Suprapubic skin (tissue), 4 donors: ENCODE measurements at regions not wholly inside any gene's neighbourhood (a gene's known extent, or its start where the extent isn't known, plus 50 kb on each side); places are given as distances from the start of the nearest gene placed in this dataset.
A peak's percentile ranks its signal among the peaks of the same experiment; 100 is the strongest.

Experiments used
- DNase-seq, 2 donors: peaks; one replicate each; pipeline ENCODE4 v3.0.0-alpha.2; 2019; ENCODE audit warnings: low spot score in 2 of 2
- H3K27ac ChIP-seq: fragments of 200-600 bp; sonication (generic); one replicate; pipeline ENCODE4 v1.5.1; 2019
- H3K27me3 ChIP-seq: fragments of 200-600 bp; sonication (generic); one replicate; pipeline ENCODE4 v1.5.1; 2019
- H3K36me3 ChIP-seq: fragments of 200-600 bp; sonication (generic); one replicate; pipeline ENCODE4 v1.5.1; 2019
- H3K4me1 ChIP-seq: fragments of 200-600 bp; sonication (generic); one replicate; pipeline ENCODE4 v1.5.1; 2019
- H3K4me3 ChIP-seq: fragments of 200-600 bp; sonication (generic); one replicate; pipeline ENCODE4 v1.5.1; 2019; ENCODE audit warnings: mild to moderate bottlenecking
- H3K9me3 ChIP-seq: fragments of 200-600 bp; sonication (generic); one replicate; pipeline ENCODE4 v1.5.1; 2019
- EP300 ChIP-seq: sonication (generic); formaldehyde crosslinking; IDR thresholded peaks from one replicate; pipeline ENCODE4 v1.6.1; 2017; ENCODE audit warnings: antibody characterized with exemption
- POLR2A ChIP-seq, 2 donors: fragments of 450-650 bp; IDR thresholded peaks; one replicate each; pipeline ENCODE4 v1.6.1; 2017; ENCODE audit warnings: antibody characterized with exemption in 2 of 2, mild to moderate bottlenecking in 2 of 2, moderate library complexity in 2 of 2
- POLR2AphosphoS5 ChIP-seq, 3 donors: sonication (generic); formaldehyde crosslinking; IDR thresholded peaks; one replicate each; pipeline ENCODE4 v1.6.1; 2017; ENCODE audit warnings: antibody characterized with exemption in 3 of 3
- WGBS: methylation state at CpG from one replicate; pipeline ENCODE4 v1.1.5; 2018; 5-methylcytosine and 5-hydroxymethylcytosine counted together
- TF ChIP-seq, protein P1 (sequence below), 2 donors: fragments of 200-600 bp in 1 of 2; fragments of 450-650 bp in 1 of 2; sonication (generic) in 1 of 2; IDR thresholded peaks; one replicate each; pipeline ENCODE4 v1.5.1; 2016 to 2019; ENCODE audit warnings: antibody characterized with exemption in 2 of 2, mild to moderate bottlenecking in 1 of 2, moderate library complexity in 1 of 2

DNA sequence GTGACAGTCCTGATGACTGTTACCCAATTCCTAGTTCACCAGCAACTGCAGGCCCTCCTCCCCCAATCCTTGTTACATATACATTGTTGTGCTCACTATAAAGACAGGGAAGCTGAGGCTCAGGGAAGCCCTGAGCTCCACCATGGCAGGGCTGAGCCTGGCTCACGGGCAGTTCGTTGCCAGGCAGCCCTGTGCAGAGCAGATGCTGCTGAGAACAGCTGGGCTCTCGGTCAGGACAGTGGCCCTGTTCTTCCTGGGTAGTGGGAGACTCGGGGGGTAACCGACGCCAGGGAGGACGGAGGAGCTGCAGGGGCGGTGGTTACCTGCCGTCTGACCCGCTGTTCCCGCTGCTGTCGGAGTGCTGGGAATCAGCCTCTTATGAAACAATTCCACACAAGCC, 80.9 kb upstream of the ZNF469 start:
- Histone ChIP-seq H3K9me3 (no peaks in the 10 kb centered on the region), H3K36me3 (no peaks in the 10 kb centered on the region), H3K27ac (no peak overlapping the region), H3K27me3 (peaks cover 5% of the 10 kb centered on the region), H3K4me3 (no peak overlapping the region), H3K4me1 (peaks cover 50% of the 10 kb centered on the region)
- TF ChIP-seq, protein P1, sequence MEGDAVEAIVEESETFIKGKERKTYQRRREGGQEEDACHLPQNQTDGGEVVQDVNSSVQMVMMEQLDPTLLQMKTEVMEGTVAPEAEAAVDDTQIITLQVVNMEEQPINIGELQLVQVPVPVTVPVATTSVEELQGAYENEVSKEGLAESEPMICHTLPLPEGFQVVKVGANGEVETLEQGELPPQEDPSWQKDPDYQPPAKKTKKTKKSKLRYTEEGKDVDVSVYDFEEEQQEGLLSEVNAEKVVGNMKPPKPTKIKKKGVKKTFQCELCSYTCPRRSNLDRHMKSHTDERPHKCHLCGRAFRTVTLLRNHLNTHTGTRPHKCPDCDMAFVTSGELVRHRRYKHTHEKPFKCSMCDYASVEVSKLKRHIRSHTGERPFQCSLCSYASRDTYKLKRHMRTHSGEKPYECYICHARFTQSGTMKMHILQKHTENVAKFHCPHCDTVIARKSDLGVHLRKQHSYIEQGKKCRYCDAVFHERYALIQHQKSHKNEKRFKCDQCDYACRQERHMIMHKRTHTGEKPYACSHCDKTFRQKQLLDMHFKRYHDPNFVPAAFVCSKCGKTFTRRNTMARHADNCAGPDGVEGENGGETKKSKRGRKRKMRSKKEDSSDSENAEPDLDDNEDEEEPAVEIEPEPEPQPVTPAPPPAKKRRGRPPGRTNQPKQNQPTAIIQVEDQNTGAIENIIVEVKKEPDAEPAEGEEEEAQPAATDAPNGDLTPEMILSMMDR (IDR thresholded peaks at IDR 0.05) = no peak
- no peak for TF ChIP-seq POLR2AphosphoS5 (IDR thresholded peaks at IDR 0.05)
- no peak for TF ChIP-seq POLR2A (IDR thresholded peaks at IDR 0.05)
- no peak for TF ChIP-seq EP300
- whole genome bisulfite sequencing = 56% methylated on average over 6 of the region's 12 CpGs
- DNase-seq = no peak

DNA sequence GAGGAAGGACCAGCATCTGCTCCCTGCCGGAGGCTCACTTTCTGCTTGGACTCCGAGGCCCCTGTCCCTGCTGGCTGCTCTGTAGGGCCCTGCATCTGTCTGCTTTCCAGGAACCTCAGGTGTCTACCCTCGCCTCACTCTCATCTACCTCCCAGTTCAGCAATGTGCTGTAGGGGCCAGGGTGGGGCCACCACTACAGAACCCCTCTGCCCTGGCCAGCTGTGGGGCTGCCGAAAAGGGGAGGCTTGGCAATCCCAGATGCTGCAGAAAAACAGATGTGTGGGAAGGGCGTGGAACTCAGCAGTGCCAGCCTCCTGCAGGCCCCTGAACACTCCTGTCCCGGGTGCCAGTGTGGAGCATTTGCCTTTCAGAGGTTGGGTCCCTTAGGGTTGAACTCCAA, 80.1 kb upstream of the ZNF469 start:
- DNase-seq = no peak
- no peaks in the 10 kb centered on the region for H3K9me3 ChIP-seq
- 84% methylated on average over 3 of the region's 6 CpGs for WGBS
- H3K4me3 ChIP-seq = no peak overlapping the region
- H3K4me1 ChIP-seq = peaks cover 43% of the 10 kb centered on the region
- H3K27ac ChIP-seq = no peak overlapping the region
- no peaks in the 10 kb centered on the region for H3K36me3 ChIP-seq
- no peak for TF ChIP-seq POLR2A (IDR thresholded peaks at IDR 0.05)
- TF ChIP-seq POLR2AphosphoS5 (IDR thresholded peaks at IDR 0.05) = no peak
- no peak for TF ChIP-seq EP300
- TF ChIP-seq, protein P1 (IDR thresholded peaks at IDR 0.05) = no peak
- H3K27me3 ChIP-seq = peaks cover 3% of the 10 kb centered on the region

DNA sequence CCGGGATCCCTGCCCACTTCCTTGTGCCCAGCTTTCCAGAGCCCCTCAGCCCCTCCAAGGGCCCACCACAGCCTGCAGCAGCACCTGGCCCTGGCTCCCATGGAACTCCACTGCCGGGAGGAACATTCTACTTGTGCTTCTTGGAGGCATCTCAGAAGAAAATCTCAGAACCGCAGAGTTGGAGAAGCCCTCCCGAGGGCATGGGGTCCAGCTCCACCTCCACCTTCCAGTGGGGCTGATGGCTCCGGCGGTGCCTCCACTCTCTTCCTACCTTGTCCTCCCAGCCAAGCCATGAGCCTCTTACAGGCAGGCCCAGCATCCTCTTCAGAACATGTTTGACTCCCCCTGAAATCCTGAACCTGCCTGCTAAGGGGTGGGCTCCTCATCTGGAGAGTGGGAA, 79.4 kb upstream of the ZNF469 start:
- no peaks in the 10 kb centered on the region for H3K9me3 ChIP-seq
- no peaks in the 10 kb centered on the region for H3K27me3 ChIP-seq
- no peak for DNase-seq
- H3K4me3 ChIP-seq = no peak overlapping the region
- H3K4me1 ChIP-seq = peaks cover 35% of the 10 kb centered on the region
- 75% methylated on average over 4 of the region's 6 CpGs for WGBS
- TF ChIP-seq POLR2A (IDR thresholded peaks at IDR 0.05) (no peak), POLR2AphosphoS5 (IDR thresholded peaks at IDR 0.05) (no peak), EP300 (no peak)
- TF ChIP-seq, protein P1 (IDR thresholded peaks at IDR 0.05) = no peak
- no peaks in the 10 kb centered on the region for H3K36me3 ChIP-seq
- peak overlapping the region; percentile 15 for H3K27ac ChIP-seq

DNA sequence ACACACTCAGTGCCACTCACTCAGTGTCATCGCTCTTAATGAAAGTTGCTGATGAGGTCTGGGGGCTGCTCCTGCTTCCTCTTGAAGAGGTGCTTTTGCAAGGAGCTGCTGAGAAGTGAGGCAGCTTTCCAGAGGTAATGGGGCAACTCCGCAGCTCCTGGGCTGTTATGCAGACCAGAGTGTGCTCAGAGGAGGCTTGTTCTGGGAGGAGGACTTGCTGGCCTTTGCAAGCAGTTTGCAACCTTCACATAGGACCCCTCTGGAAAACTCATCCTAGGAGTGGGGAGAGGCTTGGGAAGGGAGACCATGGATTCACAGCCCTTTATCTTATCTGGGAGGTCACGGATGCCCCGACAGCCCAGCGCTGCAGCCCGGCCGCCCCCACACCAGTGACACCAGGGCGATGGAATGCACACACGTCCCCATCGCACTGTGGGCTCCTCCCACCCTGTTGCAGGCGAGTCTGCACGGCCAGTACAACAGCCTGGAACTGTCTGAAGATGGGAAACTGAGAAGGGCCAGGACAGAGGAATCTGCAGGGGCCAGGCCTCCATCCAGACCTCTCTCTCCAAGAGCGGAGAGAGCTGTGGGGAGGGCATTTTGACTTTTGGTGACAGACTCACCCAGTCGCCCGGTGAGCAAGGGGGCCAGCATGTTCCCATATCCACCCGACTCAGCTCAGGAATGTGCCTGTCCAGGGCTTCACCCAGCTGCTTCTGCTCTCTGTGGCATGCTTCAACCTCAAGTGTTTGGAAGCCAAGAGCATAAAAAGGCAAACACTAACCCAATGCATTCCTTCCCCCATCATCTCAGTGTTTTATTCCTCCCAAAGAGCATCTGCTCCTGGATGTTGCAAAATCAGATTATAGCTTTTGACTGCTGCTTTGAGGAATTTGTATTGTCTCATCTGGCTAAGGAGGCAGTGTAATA, 78.6 kb upstream of the ZNF469 start:
- peaks cover 5% of the 10 kb centered on the region for H3K27me3 ChIP-seq
- no peaks in the 10 kb centered on the region for H3K9me3 ChIP-seq
- no peaks in the 10 kb centered on the region for H3K36me3 ChIP-seq
- no peak overlapping the region for H3K4me3 ChIP-seq
- H3K27ac ChIP-seq = peak overlapping the region; percentile 15
- DNase-seq = no peak
- TF ChIP-seq POLR2A (IDR thresholded peaks at IDR 0.05) (no peak), POLR2AphosphoS5 (IDR thresholded peaks at IDR 0.05) (no peak), EP300 (no peak)
- TF ChIP-seq, protein P1 (IDR thresholded peaks at IDR 0.05) = no peak
- 52% methylated on average over 10 of the region's 16 CpGs for WGBS
- H3K4me1 ChIP-seq = peaks cover 28% of the 10 kb centered on the region

DNA sequence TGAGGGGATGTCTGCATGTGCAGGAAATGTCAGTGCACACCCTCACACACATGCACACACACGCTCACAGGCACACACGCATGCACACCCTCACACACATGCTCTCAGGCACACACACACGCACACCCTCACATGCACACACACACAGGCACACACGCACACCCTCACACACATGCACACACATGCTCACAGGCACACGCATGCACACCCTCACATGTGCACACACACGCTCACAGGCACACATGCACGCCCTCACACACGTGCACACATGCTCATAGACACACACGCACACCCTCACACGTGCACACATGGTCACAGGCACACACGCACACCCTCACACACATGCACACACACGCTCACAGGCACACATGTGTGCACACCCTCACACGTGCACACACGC, 77.6 kb upstream of the ZNF469 start:
- no peaks in the 10 kb centered on the region for H3K9me3 ChIP-seq
- no peak overlapping the region for H3K4me3 ChIP-seq
- no peak overlapping the region for H3K27ac ChIP-seq
- H3K27me3 ChIP-seq = peaks cover 6% of the 10 kb centered on the region
- peaks cover 24% of the 10 kb centered on the region for H3K4me1 ChIP-seq
- no peaks in the 10 kb centered on the region for H3K36me3 ChIP-seq
- 83% methylated on average over 14 of the region's 14 CpGs for WGBS
- DNase-seq = no peak
- TF ChIP-seq POLR2A (IDR thresholded peaks at IDR 0.05) (no peak), EP300 (no peak), POLR2AphosphoS5 (IDR thresholded peaks at IDR 0.05) (no peak)
- TF ChIP-seq, protein P1 (IDR thresholded peaks at IDR 0.05) = no peak
